ENCODE measurements at regions not wholly inside any gene's neighbourhood (a gene's known extent, or its start where the extent isn't known, plus 50 kb on each side); places are given as distances from the start of the nearest gene placed in this dataset.

GRCh38 chr15:26179906-26180305, 316.8 kb upstream of the ATP10A start:
- no peak overlapping the region for H3K4me3 ChIP-seq (ENCODE audit: low read length)

DNA sequence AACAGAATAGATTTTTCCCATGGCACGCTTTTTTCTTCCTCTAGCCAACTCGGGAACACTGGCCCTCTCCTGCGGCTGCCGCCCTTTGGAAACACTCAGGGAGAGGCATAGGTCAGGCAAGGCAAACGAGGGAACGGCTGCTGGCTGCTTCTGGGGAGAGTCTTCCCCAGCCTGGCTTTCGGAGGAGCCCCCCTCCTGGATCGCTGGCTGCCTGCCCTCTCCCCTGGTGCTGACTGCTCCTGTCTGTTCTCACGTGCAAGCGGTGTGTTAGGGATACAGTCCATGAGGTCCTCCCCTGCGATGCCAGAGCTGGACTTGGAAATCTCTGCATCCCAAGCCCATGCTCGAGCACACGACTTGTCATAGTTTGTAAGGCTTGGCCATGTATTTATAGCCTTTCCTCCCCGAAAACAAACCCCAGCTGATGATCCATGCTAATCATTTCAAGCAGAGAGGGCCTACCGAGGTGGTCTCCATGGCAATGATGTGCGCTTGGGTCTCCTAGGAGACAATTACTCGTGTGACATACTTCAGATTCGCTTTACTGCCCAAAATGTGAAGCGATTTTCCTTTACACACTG, 315.6 kb upstream of the ATP10A start:
- Histone ChIP-seq H3K4me2 (ENCODE audit: low read length) (no peak overlapping the region), H3K9me2 (replicated peaks; ENCODE audit: control insufficient read depth, low read length) (no peaks in the 10 kb centered on the region), H3F3A (ENCODE audit: control insufficient read depth, insufficient read depth) (no peaks in the 10 kb centered on the region), H3K4me3 (ENCODE audit: low read length) (no peak overlapping the region), H3K27ac (ENCODE audit: low read depth, low read length) (no peak overlapping the region), H3K27me3 (ENCODE audit: control insufficient read depth, low read length) (no peaks in the 10 kb centered on the region), H3K79me2 (ENCODE audit: control insufficient read depth, low read length) (no peaks in the 10 kb centered on the region), H3K9me3 (ENCODE audit: control insufficient read depth, insufficient read depth, low read length) (peaks cover 39% of the 10 kb centered on the region; the same call in 1 of the 2 replicates), H3K4me1 (ENCODE audit: control insufficient read depth, low read length) (no peaks in the 10 kb centered on the region), H4K20me1 (ENCODE audit: control insufficient read depth, insufficient read depth, low read depth, low read length) (no peaks in the 10 kb centered on the region), H3K36me3 (ENCODE audit: control insufficient read depth, low read length) (no peaks in the 10 kb centered on the region)
- TF ChIP-seq EZH2phosphoT487 (IDR thresholded peaks at IDR 0.05; ENCODE audit: borderline replicate concordance, low read length) = no peak
- TF ChIP-seq, protein P1, sequence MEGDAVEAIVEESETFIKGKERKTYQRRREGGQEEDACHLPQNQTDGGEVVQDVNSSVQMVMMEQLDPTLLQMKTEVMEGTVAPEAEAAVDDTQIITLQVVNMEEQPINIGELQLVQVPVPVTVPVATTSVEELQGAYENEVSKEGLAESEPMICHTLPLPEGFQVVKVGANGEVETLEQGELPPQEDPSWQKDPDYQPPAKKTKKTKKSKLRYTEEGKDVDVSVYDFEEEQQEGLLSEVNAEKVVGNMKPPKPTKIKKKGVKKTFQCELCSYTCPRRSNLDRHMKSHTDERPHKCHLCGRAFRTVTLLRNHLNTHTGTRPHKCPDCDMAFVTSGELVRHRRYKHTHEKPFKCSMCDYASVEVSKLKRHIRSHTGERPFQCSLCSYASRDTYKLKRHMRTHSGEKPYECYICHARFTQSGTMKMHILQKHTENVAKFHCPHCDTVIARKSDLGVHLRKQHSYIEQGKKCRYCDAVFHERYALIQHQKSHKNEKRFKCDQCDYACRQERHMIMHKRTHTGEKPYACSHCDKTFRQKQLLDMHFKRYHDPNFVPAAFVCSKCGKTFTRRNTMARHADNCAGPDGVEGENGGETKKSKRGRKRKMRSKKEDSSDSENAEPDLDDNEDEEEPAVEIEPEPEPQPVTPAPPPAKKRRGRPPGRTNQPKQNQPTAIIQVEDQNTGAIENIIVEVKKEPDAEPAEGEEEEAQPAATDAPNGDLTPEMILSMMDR (IDR thresholded peaks at IDR 0.05; ENCODE audit: low read depth, low read length, poor library complexity, severe bottlenecking) = no peak

More at GRCh38 chr15:26179906-26180305, 316.8 kb upstream of the ATP10A start:
- Histone ChIP-seq H3K27ac (ENCODE audit: low read depth, low read length) (no peak overlapping the region), H3K9me3 (ENCODE audit: control insufficient read depth, insufficient read depth, low read length) (peaks cover 35% of the 10 kb centered on the region; the same call in 1 of the 2 replicates), H3K79me2 (ENCODE audit: control insufficient read depth, low read length) (no peaks in the 10 kb centered on the region), H4K20me1 (ENCODE audit: control insufficient read depth, insufficient read depth, low read depth, low read length) (no peaks in the 10 kb centered on the region), H3K4me2 (ENCODE audit: low read length) (no peak overlapping the region), H3F3A (ENCODE audit: control insufficient read depth, insufficient read depth) (no peaks in the 10 kb centered on the region), H3K36me3 (ENCODE audit: control insufficient read depth, low read length) (no peaks in the 10 kb centered on the region), H3K9me2 (replicated peaks; ENCODE audit: control insufficient read depth, low read length) (no peaks in the 10 kb centered on the region), H3K27me3 (ENCODE audit: control insufficient read depth, low read length) (no peaks in the 10 kb centered on the region), H3K4me1 (ENCODE audit: control insufficient read depth, low read length) (no peaks in the 10 kb centered on the region)
- TF ChIP-seq, protein P1 (IDR thresholded peaks at IDR 0.05; ENCODE audit: low read depth, low read length, poor library complexity, severe bottlenecking) = no peak
- no peak for TF ChIP-seq EZH2phosphoT487 (IDR thresholded peaks at IDR 0.05; ENCODE audit: borderline replicate concordance, low read length)

DNA sequence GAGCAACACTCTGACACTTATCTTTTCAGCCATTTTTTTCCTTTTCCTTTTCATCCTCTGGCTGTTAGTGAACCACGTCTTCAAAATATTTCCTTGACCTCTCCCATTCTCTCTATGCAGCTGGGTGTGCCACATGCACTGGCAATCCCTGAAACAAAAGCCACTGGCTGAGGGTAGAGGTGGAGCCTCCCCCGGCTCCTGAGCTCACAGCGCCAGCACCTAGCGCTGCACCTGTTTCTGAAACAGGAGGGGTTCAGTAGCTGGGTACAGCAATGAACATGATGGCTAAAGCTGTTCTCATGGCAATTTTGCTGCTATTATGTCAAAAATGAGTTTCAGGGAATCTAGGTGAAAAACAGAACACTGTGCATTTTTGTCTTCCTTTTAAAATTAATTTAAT, 314.7 kb upstream of the ATP10A start:
- Histone ChIP-seq H3K9me3 (ENCODE audit: control insufficient read depth, insufficient read depth, low read length) (peaks cover 45% of the 10 kb centered on the region; the same call in 1 of the 2 replicates), H3F3A (ENCODE audit: control insufficient read depth, insufficient read depth) (no peaks in the 10 kb centered on the region), H3K79me2 (ENCODE audit: control insufficient read depth, low read length) (no peaks in the 10 kb centered on the region), H3K27ac (ENCODE audit: low read depth, low read length) (no peak overlapping the region), H3K4me1 (ENCODE audit: control insufficient read depth, low read length) (no peaks in the 10 kb centered on the region), H3K4me3 (ENCODE audit: low read length) (no peak overlapping the region), H3K9me2 (replicated peaks; ENCODE audit: control insufficient read depth, low read length) (no peaks in the 10 kb centered on the region), H3K36me3 (ENCODE audit: control insufficient read depth, low read length) (no peaks in the 10 kb centered on the region), H3K27me3 (ENCODE audit: control insufficient read depth, low read length) (no peaks in the 10 kb centered on the region), H3K4me2 (ENCODE audit: low read length) (no peak overlapping the region), H4K20me1 (ENCODE audit: control insufficient read depth, insufficient read depth, low read depth, low read length) (no peaks in the 10 kb centered on the region)
- TF ChIP-seq, protein P1 (IDR thresholded peaks at IDR 0.05; ENCODE audit: low read depth, low read length, poor library complexity, severe bottlenecking) = no peak
- no peak for TF ChIP-seq EZH2phosphoT487 (IDR thresholded peaks at IDR 0.05; ENCODE audit: borderline replicate concordance, low read length)
